ENCODE measurements at regions not wholly inside any gene's neighbourhood (a gene's known extent, or its start where the extent isn't known, plus 50 kb on each side); places are given as distances from the start of the nearest gene placed in this dataset.
"Not testable (repeated sequence)": the region's sequence is repeated elsewhere in the genome, so short reads cannot be mapped to it uniquely, and the experiment has no call there.

- TF ChIP-seq CTCF (IDR thresholded peaks at IDR 0.05; ENCODE audit: control insufficient read depth, insufficient read depth, low read depth, low read length, missing control alignments): no peak
- H3K4me3 ChIP-seq (ENCODE audit: control insufficient read depth, low read depth, low read length): no peak overlapping the region
- no peak for DNase-seq (ENCODE audit: low read depth)
Measured at GRCh38 chr1:209113521-209113920, 470.0 kb upstream of the CAMK1G start.

- DNase-seq (ENCODE audit: low read depth): no peak
- TF ChIP-seq CTCF (IDR thresholded peaks at IDR 0.05; ENCODE audit: control insufficient read depth, insufficient read depth, low read depth, low read length, missing control alignments): no peak
- H3K4me3 ChIP-seq (ENCODE audit: control insufficient read depth, low read depth, low read length): no peak overlapping the region
Measured at GRCh38 chr1:209116705-209117104, 466.8 kb upstream of the CAMK1G start.

DNA sequence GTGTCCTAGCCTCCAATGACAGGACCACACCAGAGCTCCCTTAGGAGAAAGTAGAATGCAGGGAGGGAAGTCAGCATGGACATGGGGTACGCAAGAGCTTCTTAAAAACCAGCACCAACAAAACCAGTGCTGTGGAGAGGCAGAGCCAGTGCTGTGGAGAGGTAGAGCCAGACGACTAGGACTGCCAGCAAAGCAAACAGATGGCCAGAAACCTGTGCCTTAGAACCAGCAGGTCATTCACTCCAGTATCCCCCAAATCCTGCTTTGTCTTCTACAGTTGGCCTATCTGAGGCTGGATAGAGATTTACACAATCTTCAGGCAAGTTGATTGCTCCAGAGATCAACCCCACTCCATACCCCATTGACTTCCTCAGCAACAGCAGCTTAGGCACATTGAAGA lies 459.9 kb upstream of the CAMK1G start:
- DNase-seq (ENCODE audit: low read depth): no peak
- TF ChIP-seq CTCF (IDR thresholded peaks at IDR 0.05; ENCODE audit: control insufficient read depth, insufficient read depth, low read depth, low read length, missing control alignments): no peak
- H3K4me3 ChIP-seq (ENCODE audit: control insufficient read depth, low read depth, low read length): no peak overlapping the region

DNA sequence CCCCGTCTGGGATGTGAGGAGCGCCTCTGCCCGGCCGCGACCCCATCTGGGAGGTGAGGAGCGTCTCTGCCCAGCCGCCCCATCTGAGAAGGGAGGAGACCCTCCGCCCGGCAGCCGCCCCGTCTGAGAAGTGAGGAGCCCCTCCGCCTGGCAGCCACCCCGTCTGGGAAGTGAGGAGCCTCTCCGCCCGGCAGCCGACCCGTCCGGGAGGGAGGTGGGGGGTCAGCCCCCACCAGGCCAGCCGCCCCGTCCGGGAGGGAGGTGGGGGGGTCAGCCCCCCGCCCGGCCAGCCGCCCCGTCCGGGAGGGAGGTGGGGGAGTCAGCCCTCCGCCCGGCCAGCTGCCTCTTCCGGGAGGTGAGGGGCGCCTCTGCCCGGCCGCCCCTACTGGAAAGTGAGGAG lies 454.4 kb upstream of the CAMK1G start:
- DNase-seq (ENCODE audit: low read depth); H3K4me3 ChIP-seq (ENCODE audit: control insufficient read depth, low read depth, low read length): not testable (repeated sequence)

- no peak for DNase-seq (ENCODE audit: low read depth)
- no peak overlapping the region for H3K4me3 ChIP-seq (ENCODE audit: control insufficient read depth, low read depth, low read length)
- no peak for TF ChIP-seq CTCF (IDR thresholded peaks at IDR 0.05; ENCODE audit: control insufficient read depth, insufficient read depth, low read depth, low read length, missing control alignments)
Measured at GRCh38 chr1:209130886-209131285, 452.6 kb upstream of the CAMK1G start.

GRCh38 chr1:209132736-209133467 lies 450.6 kb upstream of the CAMK1G start:
- no peak overlapping the region for H3K4me3 ChIP-seq (ENCODE audit: control insufficient read depth, low read depth, low read length)
- no peak for DNase-seq (ENCODE audit: low read depth)
- no peak for TF ChIP-seq CTCF (IDR thresholded peaks at IDR 0.05; ENCODE audit: control insufficient read depth, insufficient read depth, low read depth, low read length, missing control alignments)

- no peak for TF ChIP-seq CTCF (IDR thresholded peaks at IDR 0.05; ENCODE audit: control insufficient read depth, insufficient read depth, low read depth, low read length, missing control alignments)
- DNase-seq (ENCODE audit: low read depth): no peak
- H3K4me3 ChIP-seq (ENCODE audit: control insufficient read depth, low read depth, low read length): no peak overlapping the region
Measured at GRCh38 chr1:209134001-209134400, 449.5 kb upstream of the CAMK1G start.

Measured in AG09309 (cell line).